NB4 (cell line): ENCODE measurements at regions not wholly inside any gene's neighbourhood (a gene's known extent, or its start where the extent isn't known, plus 50 kb on each side); places are given as distances from the start of the nearest gene placed in this dataset.

Source experiments
- MYC ChIP-seq: IDR thresholded peaks from 2 replicates; pipeline ENCODE4 v1.6.1; 2011; ENCODE audit warnings: low read depth, low read length
- POLR2A ChIP-seq: IDR thresholded peaks from 2 replicates; pipeline ENCODE4 v1.6.1; 2011; ENCODE audit warnings: mild to moderate bottlenecking; ENCODE audit not compliant: insufficient read length; ENCODE audit errors: extremely low read depth
- TF ChIP-seq, protein P1 (sequence below): IDR thresholded peaks from one replicate; pipeline ENCODE4 v1.5.1; 2012; ENCODE audit warnings: low read depth, low read length

GRCh38 chr4:23068287-23068686, 375.6 kb downstream of the GBA3 start:
- TF ChIP-seq POLR2A (no peak), MYC (no peak)
- TF ChIP-seq, protein P1, sequence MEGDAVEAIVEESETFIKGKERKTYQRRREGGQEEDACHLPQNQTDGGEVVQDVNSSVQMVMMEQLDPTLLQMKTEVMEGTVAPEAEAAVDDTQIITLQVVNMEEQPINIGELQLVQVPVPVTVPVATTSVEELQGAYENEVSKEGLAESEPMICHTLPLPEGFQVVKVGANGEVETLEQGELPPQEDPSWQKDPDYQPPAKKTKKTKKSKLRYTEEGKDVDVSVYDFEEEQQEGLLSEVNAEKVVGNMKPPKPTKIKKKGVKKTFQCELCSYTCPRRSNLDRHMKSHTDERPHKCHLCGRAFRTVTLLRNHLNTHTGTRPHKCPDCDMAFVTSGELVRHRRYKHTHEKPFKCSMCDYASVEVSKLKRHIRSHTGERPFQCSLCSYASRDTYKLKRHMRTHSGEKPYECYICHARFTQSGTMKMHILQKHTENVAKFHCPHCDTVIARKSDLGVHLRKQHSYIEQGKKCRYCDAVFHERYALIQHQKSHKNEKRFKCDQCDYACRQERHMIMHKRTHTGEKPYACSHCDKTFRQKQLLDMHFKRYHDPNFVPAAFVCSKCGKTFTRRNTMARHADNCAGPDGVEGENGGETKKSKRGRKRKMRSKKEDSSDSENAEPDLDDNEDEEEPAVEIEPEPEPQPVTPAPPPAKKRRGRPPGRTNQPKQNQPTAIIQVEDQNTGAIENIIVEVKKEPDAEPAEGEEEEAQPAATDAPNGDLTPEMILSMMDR: no peak
